HPDE6-E6E7 (cell line): ENCODE measurements at regions not wholly inside any gene's neighbourhood (a gene's known extent, or its start where the extent isn't known, plus 50 kb on each side); places are given as distances from the start of the nearest gene placed in this dataset.
A peak's percentile ranks its signal among the peaks of the same experiment; 100 is the strongest.

Experiments used
- DNase-seq: peaks from one replicate; pipeline ENCODE4 v3.0.0; 2011; ENCODE audit warnings: missing footprints; ENCODE audit errors: extremely low spot score

- no peak for DNase-seq
Observed at GRCh38 chr12:71071536-71072097, 86.2 kb downstream of the TSPAN8 start.

GRCh38 chr12:71070416-71071128, 87.2 kb downstream of the TSPAN8 start:
- DNase-seq, result no peak

- no peak for DNase-seq
Observed at GRCh38 chr12:71069311-71069710, 88.5 kb downstream of the TSPAN8 start.

GRCh38 chr12:71063087-71063486, 94.7 kb downstream of the TSPAN8 start:
- no peak for DNase-seq

GRCh38 chr12:71061451-71061850, 96.3 kb downstream of the TSPAN8 start:
- no peak for DNase-seq

GRCh38 chr12:71060426-71060825, 97.4 kb downstream of the TSPAN8 start:
- no peak for DNase-seq

- DNase-seq, result no peak
Observed at GRCh38 chr12:71057330-71057729, 100.5 kb downstream of the TSPAN8 start.

GRCh38 chr12:71054551-71054950, 103.2 kb downstream of the TSPAN8 start:
- no peak for DNase-seq

GRCh38 chr12:71046215-71046614, 111.6 kb downstream of the TSPAN8 start:
- no peak for DNase-seq

- no peak for DNase-seq
Observed at GRCh38 chr12:71045781-71046180, 112.0 kb downstream of the TSPAN8 start.

GRCh38 chr12:71041476-71041875, 116.3 kb downstream of the TSPAN8 start:
- no peak for DNase-seq

GRCh38 chr12:71038960-71039359, 118.4 kb upstream of the PTPRR start:
- no peak for DNase-seq

GRCh38 chr12:71036526-71036925, 116.0 kb upstream of the PTPRR start:
- DNase-seq, result no peak

- DNase-seq, result no peak
Observed at GRCh38 chr12:71032933-71033332, 112.4 kb upstream of the PTPRR start.

GRCh38 chr12:71029302-71029701, 108.8 kb upstream of the PTPRR start:
- DNase-seq, result no peak

- DNase-seq, result no peak
Observed at GRCh38 chr12:71027856-71028255, 107.3 kb upstream of the PTPRR start.

GRCh38 chr12:71024827-71025226, 104.3 kb upstream of the PTPRR start:
- no peak for DNase-seq

GRCh38 chr12:71024281-71024680, 103.7 kb upstream of the PTPRR start:
- DNase-seq, result no peak

GRCh38 chr12:71021491-71021890, 101.0 kb upstream of the PTPRR start:
- DNase-seq, result no peak

- no peak for DNase-seq
Observed at GRCh38 chr12:71019282-71019831, 98.8 kb upstream of the PTPRR start.

GRCh38 chr12:71018682-71019081, 98.1 kb upstream of the PTPRR start:
- no peak for DNase-seq

GRCh38 chr12:71014180-71014785, 93.7 kb upstream of the PTPRR start:
- DNase-seq, result peak; percentile 26

GRCh38 chr12:71011261-71011660, 90.7 kb upstream of the PTPRR start:
- no peak for DNase-seq
